HCT116 (cell line): ENCODE measurements at regions not wholly inside any gene's neighbourhood (a gene's known extent, or its start where the extent isn't known, plus 50 kb on each side); places are given as distances from the start of the nearest gene placed in this dataset.
"Not testable (repeated sequence)": the region's sequence is repeated elsewhere in the genome, so short reads cannot be mapped to it uniquely, and the experiment has no call there.

Experiments used
- ATAC-seq: fragments of 200-7000 bp; cut with Tn5 transposase; 2 replicates; pipeline ENCODE4 v1.9.1; 2020; ENCODE audit warnings: mild to moderate bottlenecking, moderate library complexity
- BruUV-seq: library from RNA; stranded (reverse); fragments of 400-500 nt; replicated peaks from 2 replicates; lab custom pipeline; 2021; lab: Mats Ljungman, UMichigan
- CTCF ChIA-PET: fragments of 300-600 bp; sonication (Branson Sonifier 250); formaldehyde crosslinking; loops from one replicate; lab custom pipeline; 2021; ENCODE audit warnings: antibody characterized with exemption; lab: Charles Lee
- POLR2A ChIA-PET: fragments of 300-600, 350-600 bp; sonication (Branson Sonifier 250); formaldehyde crosslinking; loops from one replicate; lab custom pipeline; 2021; ENCODE audit warnings: antibody characterized with exemption; lab: Charles Lee
- RAD21 ChIA-PET, 2 experiments: fragments of 300-600 bp; sonication (Branson Sonifier 250); formaldehyde crosslinking; loops; one replicate each; lab custom pipeline; 2023; ENCODE audit warnings: low total read pairs in 2 of 2; ENCODE audit not compliant: uncharacterized antibody in 2 of 2, unreplicated experiment in 2 of 2, low non-redundant PET in 1 of 2; lab: Charles Lee
- DNase-seq: peaks from one replicate; pipeline ENCODE4 v3.0.0-alpha.2; 2010; ENCODE audit warnings: low read depth, low spot score
- H2AFZ ChIP-seq: fragments of 200-600 bp; shearing (Covaris generic), sonication (generic); 2 replicates; pipeline ENCODE4 v1.6.1; 2017; ENCODE audit warnings: low read depth, mixed run types, mixed read lengths, antibody characterized with exemption, low read length; ENCODE audit not compliant: poor library complexity, severe bottlenecking
- H3K27ac ChIP-seq: 2 replicates; pipeline ENCODE4 v1.5.1; 2012; ENCODE audit warnings: low read depth, low read length
- H3K27me3 ChIP-seq: fragments of 200-600 bp; sonication (generic); 2 replicates; pipeline ENCODE4 v1.6.1; 2016; ENCODE audit warnings: mixed run types, low read length, mixed read lengths; ENCODE audit not compliant: insufficient read depth
- H3K36me3 ChIP-seq, 2 experiments: fragments of 200-500 bp in 1 of 2; fragments of 200-600 bp in 1 of 2; sonication (Bioruptor generic) in 1 of 2; sonication (generic) in 1 of 2; 2 replicates each; pipeline versions ENCODE4 v1.5.1 to v1.6.1; 2014 to 2016; ENCODE audit warnings: low read length in 2 of 2, inconsistent platforms in 1 of 2, mixed read lengths in 1 of 2, mixed run types in 1 of 2; ENCODE audit not compliant: insufficient read depth in 2 of 2, control insufficient read depth in 1 of 2
- H3K4me1 ChIP-seq, 2 experiments: fragments of 200-600 bp in 1 of 2; sonication (generic) in 1 of 2; 2 replicates each; pipeline versions ENCODE4 v1.5.1 to v1.6.1; 2012 to 2017; ENCODE audit warnings: low read length in 2 of 2, inconsistent platforms in 1 of 2, mild to moderate bottlenecking in 1 of 2, mixed read lengths in 1 of 2, mixed run types in 1 of 2, moderate library complexity in 1 of 2; ENCODE audit not compliant: insufficient read depth in 2 of 2, control insufficient read depth in 1 of 2
- H3K4me2 ChIP-seq: fragments of 200-600 bp; sonication (generic); 2 replicates; pipeline ENCODE4 v1.6.1; 2017; ENCODE audit warnings: mixed run types, low read length, mixed read lengths
- H3K4me3 ChIP-seq, 2 experiments: fragments of 200-600 bp in 1 of 2; sonication (generic) in 1 of 2; replicated peaks in 1 of 2; 2 replicates each; pipeline ENCODE4 v1.5.1; 2011 to 2016; ENCODE audit warnings: low read length in 2 of 2, control low read depth in 1 of 2, low read depth in 1 of 2, mild to moderate bottlenecking in 1 of 2, mixed read lengths in 1 of 2, mixed run types in 1 of 2
- H3K79me2 ChIP-seq: fragments of 200-600 bp; sonication (generic); 2 replicates; pipeline ENCODE4 v1.6.1; 2017; ENCODE audit warnings: mild to moderate bottlenecking, mixed run types, low read length, moderate library complexity, mixed read lengths; ENCODE audit not compliant: insufficient read depth
- H3K9ac ChIP-seq: fragments of 200-600 bp; sonication (generic); 2 replicates; pipeline ENCODE4 v1.6.1; 2016; ENCODE audit warnings: low read length, mixed read lengths
- H3K9me2 ChIP-seq: fragments of 200-600 bp; sonication (generic), shearing (Covaris generic); 2 replicates; pipeline ENCODE4 v1.6.1; 2017; ENCODE audit warnings: mixed run types, mild to moderate bottlenecking, moderate library complexity; ENCODE audit not compliant: insufficient read depth
- H3K9me3 ChIP-seq, 2 experiments: fragments of 200-500 bp in 1 of 2; fragments of 200-600 bp in 1 of 2; sonication (Bioruptor generic) in 1 of 2; sonication (generic) in 1 of 2; 2 replicates each; pipeline ENCODE4 v1.6.1; 2014 to 2017; ENCODE audit warnings: low read length in 2 of 2, mixed read lengths in 2 of 2, inconsistent platforms in 1 of 2, low read depth in 1 of 2, mild to moderate bottlenecking in 1 of 2, mixed run types in 1 of 2, moderate library complexity in 1 of 2; ENCODE audit not compliant: control insufficient read depth in 1 of 2, insufficient read depth in 1 of 2
- H4K20me1 ChIP-seq: fragments of 200-600 bp; sonication (generic), shearing (Covaris generic); 2 replicates; pipeline ENCODE4 v1.6.1; 2017; ENCODE audit warnings: mixed run types, mild to moderate bottlenecking, moderate library complexity; ENCODE audit not compliant: insufficient read depth
- CBX3 ChIP-seq: IDR thresholded peaks from 2 replicates; pipeline ENCODE4 v1.6.1; 2012; ENCODE audit warnings: low read depth
- CTCF ChIP-seq, 3 experiments: fragments of 200-600 bp in 1 of 3; sonication (generic) in 1 of 3; IDR thresholded peaks in 2 of 3; conservative IDR thresholded peaks in 1 of 3; 2 replicates each; pipeline ENCODE4 v1.5.1; 2012 to 2017; ENCODE audit warnings: low read depth in 2 of 3, low read length in 2 of 3, antibody characterized with exemption in 1 of 3, borderline replicate concordance in 1 of 3, control low read depth in 1 of 3, mild to moderate bottlenecking in 1 of 3, mixed read lengths in 1 of 3, mixed run types in 1 of 3, moderate library complexity in 1 of 3; ENCODE audit not compliant: insufficient read depth in 1 of 3
- JUND ChIP-seq: IDR thresholded peaks from 2 replicates; pipeline ENCODE4 v1.6.1; 2012
- POLR2AphosphoS5 ChIP-seq: IDR thresholded peaks from 2 replicates; pipeline ENCODE4 v1.6.1; 2011; ENCODE audit warnings: mild to moderate bottlenecking, low read depth, low read length, moderate library complexity
- TCF7L2 ChIP-seq: IDR thresholded peaks from 2 replicates; pipeline ENCODE4 v1.7.0; 2011; ENCODE audit warnings: borderline replicate concordance, inconsistent platforms; ENCODE audit not compliant: insufficient read depth, insufficient read length; ENCODE audit errors: extremely low read depth
- ZBTB33 ChIP-seq: IDR thresholded peaks from 2 replicates; pipeline ENCODE4 v1.6.1; 2011; ENCODE audit warnings: mild to moderate bottlenecking, low read length, moderate library complexity; ENCODE audit not compliant: insufficient replicate concordance; ENCODE audit errors: extremely low read depth
- ZFX ChIP-seq: fragments of 450-650 bp; IDR thresholded peaks from 2 replicates; pipeline ENCODE4 v1.6.1; 2017
- intact Hi-C: fragments of 100-400 bp; cut with micrococcal nuclease; formaldehyde crosslinking; loops from 2 replicates; pipeline ENCODE4 v1.10.0; 2022
- TF ChIP-seq, protein P1 (sequence below): IDR thresholded peaks from 2 replicates; pipeline ENCODE4 v1.6.1; 2012; ENCODE audit warnings: low read depth

DNA sequence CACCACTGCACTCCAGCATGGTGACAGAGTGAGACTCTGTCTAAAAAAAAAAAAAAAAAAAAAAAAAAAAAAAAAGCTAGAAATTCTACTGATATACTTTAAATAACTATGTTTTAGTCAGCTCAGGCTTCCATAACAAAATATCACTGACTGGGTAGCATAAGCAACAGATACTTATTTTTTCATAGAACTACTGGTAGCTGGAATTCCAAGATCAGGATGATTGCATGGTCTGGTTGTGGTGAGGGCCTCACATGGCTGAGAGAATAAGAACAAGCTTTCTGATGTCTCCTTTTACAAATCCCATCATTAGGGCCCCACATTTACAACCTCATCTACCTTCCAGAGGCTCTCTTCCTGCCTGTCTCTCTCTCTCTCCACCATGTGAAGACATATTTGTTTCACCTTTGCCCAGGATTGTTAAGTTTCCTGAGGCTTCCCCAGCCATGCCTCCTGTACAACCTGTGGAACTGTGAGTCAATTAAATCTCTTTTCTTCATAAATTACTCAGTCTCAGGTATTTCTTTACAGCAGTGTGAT is 126.7 kb upstream of the SEMA3C start:
- DNase-seq (no peak), ATAC-seq (no peak)
- POLR2A ChIA-PET: no interaction called here
- CTCF ChIA-PET: no interaction called here
- intact Hi-C loops: no loop called here
- Histone ChIP-seq H3K9me3 (no peaks in the 10 kb centered on the region; a peak in 1 of 4 replicates), H2AFZ (no peak overlapping the region), H3K79me2 (no peaks in the 10 kb centered on the region), H3K9ac (no peak overlapping the region), H3K9me2 (no peaks in the 10 kb centered on the region), H3K36me3 (no peaks in the 10 kb centered on the region), H3K27me3 (no peaks in the 10 kb centered on the region), H3K4me1 (no peaks in the 10 kb centered on the region), H4K20me1 (no peaks in the 10 kb centered on the region), H3K4me2 (no peak overlapping the region), H3K27ac (no peak overlapping the region), H3K4me3 (no peak overlapping the region)
- no TSS peak for BruUV-seq
- RAD21 ChIA-PET: no interaction called here
- TF ChIP-seq TCF7L2: no peak
- no peak for TF ChIP-seq JUND
- TF ChIP-seq CTCF (IDR thresholded peaks at IDR 0.05 in 2 of 3, conservative IDR thresholded peaks at IDR 0.05 in 1 of 3; ENCODE audit: borderline replicate concordance in 1 of 3, insufficient read depth in 1 of 3, low read depth in 2 of 3, low read length in 2 of 3): no peak
- TF ChIP-seq CBX3: no peak
- TF ChIP-seq, protein P1, sequence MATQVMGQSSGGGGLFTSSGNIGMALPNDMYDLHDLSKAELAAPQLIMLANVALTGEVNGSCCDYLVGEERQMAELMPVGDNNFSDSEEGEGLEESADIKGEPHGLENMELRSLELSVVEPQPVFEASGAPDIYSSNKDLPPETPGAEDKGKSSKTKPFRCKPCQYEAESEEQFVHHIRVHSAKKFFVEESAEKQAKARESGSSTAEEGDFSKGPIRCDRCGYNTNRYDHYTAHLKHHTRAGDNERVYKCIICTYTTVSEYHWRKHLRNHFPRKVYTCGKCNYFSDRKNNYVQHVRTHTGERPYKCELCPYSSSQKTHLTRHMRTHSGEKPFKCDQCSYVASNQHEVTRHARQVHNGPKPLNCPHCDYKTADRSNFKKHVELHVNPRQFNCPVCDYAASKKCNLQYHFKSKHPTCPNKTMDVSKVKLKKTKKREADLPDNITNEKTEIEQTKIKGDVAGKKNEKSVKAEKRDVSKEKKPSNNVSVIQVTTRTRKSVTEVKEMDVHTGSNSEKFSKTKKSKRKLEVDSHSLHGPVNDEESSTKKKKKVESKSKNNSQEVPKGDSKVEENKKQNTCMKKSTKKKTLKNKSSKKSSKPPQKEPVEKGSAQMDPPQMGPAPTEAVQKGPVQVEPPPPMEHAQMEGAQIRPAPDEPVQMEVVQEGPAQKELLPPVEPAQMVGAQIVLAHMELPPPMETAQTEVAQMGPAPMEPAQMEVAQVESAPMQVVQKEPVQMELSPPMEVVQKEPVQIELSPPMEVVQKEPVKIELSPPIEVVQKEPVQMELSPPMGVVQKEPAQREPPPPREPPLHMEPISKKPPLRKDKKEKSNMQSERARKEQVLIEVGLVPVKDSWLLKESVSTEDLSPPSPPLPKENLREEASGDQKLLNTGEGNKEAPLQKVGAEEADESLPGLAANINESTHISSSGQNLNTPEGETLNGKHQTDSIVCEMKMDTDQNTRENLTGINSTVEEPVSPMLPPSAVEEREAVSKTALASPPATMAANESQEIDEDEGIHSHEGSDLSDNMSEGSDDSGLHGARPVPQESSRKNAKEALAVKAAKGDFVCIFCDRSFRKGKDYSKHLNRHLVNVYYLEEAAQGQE: no peak
- no peak for TF ChIP-seq POLR2AphosphoS5
- TF ChIP-seq ZFX: no peak
- TF ChIP-seq ZBTB33: no peak

DNA sequence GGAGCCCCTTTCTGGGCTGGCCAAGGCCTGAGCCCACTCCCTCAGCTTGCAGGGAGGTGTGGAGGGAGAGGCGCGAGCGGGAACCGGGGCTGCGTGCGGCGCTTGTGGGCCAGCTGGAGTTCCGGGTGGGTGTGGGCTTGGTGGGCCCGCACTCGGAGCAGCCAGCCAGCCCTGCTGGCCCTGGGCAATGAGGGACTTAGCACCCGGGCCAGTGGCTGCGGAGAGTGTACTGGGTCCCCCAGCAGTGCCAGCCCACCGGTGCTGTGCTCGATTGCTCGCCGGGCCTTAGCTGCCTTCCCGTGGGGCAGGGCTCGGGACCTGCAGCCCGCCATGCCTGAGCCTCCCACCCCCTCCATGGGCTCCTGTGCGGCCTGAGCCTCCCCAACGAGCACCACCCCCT is 123.8 kb upstream of the SEMA3C start:
- DNase-seq, POLR2A ChIA-PET, H3K79me2 ChIP-seq, RAD21 ChIA-PET, H3K9ac ChIP-seq, H3K36me3 ChIP-seq, H3K27ac ChIP-seq, H3K4me1 ChIP-seq, CTCF ChIA-PET, H3K4me2 ChIP-seq, H3K9me3 ChIP-seq, ATAC-seq, H4K20me1 ChIP-seq, H2AFZ ChIP-seq, intact Hi-C loops, H3K9me2 ChIP-seq, BruUV-seq, H3K27me3 ChIP-seq, H3K4me3 ChIP-seq: not testable (repeated sequence)
